SH-SY5Y (cell line): ENCODE measurements at regions not wholly inside any gene's neighbourhood (a gene's known extent, or its start where the extent isn't known, plus 50 kb on each side); places are given as distances from the start of the nearest gene placed in this dataset.

ENCODE experiments used
- GATA2 ChIP-seq: IDR thresholded peaks from 2 replicates; pipeline ENCODE4 v1.6.1; 2011; ENCODE audit warnings: mild to moderate bottlenecking, low read depth, low read length
- GATA3 ChIP-seq: IDR thresholded peaks from 2 replicates; pipeline ENCODE4 v1.6.1; 2011; ENCODE audit warnings: low read depth, mild to moderate bottlenecking, low read length, moderate library complexity

DNA sequence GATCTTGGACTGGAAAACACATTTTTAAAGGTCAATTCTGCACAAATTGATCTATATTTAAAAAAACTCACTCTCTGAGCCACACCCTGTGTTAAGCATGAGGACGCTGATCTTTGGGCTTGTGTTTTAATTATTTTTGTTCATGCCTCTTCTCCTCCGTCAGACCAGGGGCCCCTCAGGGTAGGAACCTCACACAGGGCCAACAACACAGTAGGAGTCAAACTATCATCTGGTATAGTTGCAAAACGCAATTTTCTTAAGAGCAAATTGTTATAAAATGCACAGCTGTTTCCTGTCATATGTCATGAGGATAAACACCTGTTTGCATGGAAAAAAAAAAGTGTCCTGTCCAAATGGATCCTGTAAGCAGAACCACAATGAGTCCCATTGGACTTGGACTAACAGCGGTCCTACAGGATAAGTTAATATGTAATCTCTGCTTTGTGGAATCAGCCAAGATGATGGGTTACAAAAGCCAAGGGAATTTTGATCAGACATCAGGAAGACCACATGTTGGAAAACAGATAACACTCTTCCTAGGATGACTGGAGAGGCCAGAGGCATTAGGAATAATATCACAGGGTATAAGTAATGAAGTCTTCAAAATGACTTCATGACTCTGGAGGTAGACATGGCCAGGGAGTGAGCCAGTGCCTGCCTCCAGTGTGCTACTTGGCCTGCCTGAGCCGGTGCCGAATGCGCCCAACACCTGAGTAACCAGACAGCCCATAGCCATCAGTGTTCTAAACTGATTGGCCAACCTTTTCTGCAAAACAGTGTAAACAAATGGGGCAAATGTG, 184.9 kb upstream of the ADCY1 start:
- no peak for TF ChIP-seq GATA3
- TF ChIP-seq GATA2: no peak
